Erythroblast (primary cell): ENCODE measurements at regions not wholly inside any gene's neighbourhood (a gene's known extent, or its start where the extent isn't known, plus 50 kb on each side); places are given as distances from the start of the nearest gene placed in this dataset.

Source experiments
- GATA1 ChIP-seq: IDR thresholded peaks from 2 replicates; pipeline ENCODE4 v1.6.1; 2011; ENCODE audit warnings: low read depth, mild to moderate bottlenecking, control low read depth, low read length, moderate library complexity
- POLR2A ChIP-seq: IDR thresholded peaks from 2 replicates; pipeline ENCODE4 v1.6.1; 2011; ENCODE audit warnings: mild to moderate bottlenecking, low read length

DNA sequence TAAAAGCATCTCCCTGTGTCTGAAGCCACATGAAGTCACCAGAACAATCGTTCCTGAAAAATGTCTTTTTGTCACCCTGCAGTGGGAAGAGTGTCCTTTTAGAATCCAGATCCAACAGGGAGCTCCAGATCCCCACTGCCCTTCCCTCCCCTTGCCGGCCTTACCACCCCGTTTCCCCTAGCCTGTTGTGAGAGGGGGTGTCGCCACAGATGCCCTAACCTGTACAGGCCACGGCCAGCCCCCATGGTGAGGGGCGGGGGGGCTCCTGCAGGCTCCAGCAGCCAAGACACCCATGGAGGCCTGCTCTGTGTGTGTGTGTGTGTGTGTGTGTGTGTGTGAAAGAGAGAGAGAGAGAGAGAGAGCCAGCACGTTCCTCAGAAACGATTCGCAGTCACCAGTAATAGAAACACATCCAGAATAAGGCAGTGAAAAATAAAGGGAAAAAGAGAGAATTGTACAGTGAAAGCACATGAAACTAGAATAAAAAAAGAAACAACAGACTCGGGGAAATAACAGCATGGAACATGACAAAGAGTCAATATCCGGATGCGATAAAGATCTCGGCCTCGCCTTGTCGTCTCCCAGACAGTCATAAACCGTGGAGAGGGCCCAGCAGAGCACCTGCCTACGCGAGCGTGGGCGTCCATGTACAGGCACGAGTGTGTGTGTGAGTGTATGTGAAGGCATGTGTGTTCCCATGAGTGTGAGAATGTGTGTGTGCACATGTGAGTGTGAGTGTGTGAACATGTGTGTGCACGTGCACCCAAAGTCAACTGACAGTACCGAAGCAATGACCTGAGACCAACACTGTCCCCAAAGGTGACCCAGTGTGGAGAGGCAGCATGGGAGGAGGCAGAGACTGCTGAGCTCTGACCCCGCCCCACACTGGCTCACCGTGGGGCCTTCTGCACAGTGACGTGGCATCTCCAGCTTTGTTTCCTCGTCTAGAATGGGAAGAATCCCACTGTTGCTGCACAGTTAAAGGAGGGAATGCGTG lies 303.8 kb downstream of the NPHP4 start:
- TF ChIP-seq POLR2A: no peak
- no peak for TF ChIP-seq GATA1
